ENCODE measurements at regions not wholly inside any gene's neighbourhood (a gene's known extent, or its start where the extent isn't known, plus 50 kb on each side); places are given as distances from the start of the nearest gene placed in this dataset.
"Not testable (repeated sequence)": the region's sequence is repeated elsewhere in the genome, so short reads cannot be mapped to it uniquely, and the experiment has no call there.

DNA sequence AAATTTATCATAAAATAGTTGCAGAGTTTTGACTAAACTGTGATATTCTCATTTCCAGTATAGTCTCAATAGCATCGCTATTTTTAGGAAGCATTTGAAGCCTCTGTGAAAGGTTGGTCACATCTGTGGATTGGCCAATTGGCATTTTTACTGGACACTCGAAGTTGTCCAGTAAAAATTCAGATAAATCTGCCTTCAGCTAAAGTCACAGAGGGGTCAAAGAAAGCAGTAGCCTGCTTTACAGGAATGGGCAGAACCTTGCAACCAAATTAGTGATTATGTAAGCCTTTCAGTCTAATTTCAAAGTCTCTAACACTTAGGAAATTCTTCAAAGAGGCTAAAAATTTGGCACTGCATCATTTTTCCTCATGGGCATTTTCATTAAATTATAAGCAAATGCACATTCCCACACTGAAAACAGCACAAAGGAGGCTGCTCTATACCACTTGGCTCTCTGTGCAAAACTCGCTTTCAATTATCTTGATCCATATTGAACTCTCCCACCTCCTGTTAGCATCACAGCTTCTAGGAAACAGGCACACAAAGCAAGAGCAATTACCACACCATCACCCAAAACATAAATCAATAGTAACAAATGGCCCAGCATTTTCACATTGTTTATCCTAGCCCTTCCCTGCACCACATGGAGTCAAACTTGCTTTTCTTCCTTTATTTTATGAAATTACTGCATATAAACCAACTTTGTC, 318.5 kb upstream of the DUSP10 start:
- no peak for DNase-seq

DNA sequence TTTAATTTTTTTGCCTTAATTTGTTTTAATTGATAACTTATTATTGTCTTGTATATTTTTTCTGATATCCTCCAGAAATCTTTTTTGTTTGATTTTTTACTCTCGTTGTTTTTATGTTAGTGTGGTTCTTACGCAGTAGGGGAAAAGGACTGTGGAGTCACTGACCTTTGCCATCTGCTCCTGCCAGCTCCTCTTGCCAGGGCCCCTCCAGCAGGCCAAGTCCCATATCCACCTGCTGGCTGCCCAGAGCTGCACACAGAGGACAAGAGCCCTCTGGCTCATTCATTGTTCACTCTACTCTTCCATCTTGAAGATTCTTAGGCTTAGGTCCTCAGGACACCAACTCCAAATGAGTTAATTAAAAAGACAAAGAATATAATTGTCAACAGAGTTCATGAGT, 316.4 kb upstream of the DUSP10 start:
- no peak for DNase-seq

DNA sequence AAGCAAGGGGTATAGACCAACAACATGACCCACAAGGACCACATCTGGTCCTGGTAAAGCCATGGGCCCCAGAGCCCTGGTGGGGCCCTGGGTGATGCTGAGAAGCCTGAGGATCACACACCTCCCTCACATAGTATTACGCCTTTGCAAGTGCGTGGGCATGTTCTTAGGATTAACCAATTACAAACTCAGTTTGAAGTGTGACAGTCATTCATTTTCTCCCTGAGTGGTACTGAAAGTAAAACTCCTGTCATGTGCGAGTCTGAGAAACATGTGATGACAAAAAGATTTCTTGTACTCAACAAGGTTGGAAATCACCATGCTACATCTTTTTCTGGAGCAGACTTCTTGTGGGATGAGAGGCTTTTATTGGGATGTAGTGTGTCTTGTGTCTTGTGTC, 315.3 kb upstream of the DUSP10 start:
- no peak for DNase-seq

DNA sequence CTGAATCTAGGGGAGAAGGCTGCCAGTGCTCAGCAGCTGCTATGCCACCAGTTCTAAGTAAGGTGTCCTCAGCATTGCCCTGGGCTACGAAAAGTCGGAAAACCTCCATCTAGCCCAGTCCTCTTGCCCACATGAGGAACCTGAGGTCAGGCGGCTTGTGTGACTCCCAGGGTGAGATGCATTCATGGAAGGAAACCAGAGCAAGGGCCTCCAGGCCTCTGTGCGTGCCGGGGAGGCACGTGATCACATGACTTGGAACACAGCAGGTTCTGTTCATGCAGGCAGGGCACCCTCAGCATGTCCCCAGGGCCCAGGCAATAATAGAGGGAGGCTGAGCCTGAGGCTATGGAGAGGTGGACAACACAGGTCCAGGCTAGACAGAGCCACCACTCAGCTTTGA, 312.5 kb upstream of the DUSP10 start:
- DNase-seq = no peak

DNA sequence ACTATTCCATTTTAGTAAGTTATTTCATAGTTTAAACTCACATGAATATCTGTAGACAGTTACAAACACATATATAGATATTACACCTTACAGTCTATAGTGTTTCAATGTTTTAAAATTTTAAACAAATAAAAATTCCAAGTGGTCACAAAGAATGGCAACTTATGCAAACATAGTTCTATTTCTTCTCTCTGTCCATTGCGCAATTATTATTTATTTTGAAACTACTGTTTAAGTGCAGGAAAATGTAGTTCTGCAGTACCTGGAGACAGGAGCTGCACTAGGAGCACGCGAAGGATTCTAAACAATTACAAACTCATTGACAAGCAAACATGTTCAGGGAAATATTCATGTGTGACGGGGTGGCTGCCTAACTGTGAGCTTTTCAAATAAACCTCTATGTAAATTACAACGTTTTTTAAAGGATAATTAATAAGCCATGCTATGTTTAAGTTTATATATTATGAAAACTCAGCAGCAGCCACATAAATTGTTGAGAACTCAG, 312.0 kb upstream of the DUSP10 start:
- DNase-seq = no peak

DNA sequence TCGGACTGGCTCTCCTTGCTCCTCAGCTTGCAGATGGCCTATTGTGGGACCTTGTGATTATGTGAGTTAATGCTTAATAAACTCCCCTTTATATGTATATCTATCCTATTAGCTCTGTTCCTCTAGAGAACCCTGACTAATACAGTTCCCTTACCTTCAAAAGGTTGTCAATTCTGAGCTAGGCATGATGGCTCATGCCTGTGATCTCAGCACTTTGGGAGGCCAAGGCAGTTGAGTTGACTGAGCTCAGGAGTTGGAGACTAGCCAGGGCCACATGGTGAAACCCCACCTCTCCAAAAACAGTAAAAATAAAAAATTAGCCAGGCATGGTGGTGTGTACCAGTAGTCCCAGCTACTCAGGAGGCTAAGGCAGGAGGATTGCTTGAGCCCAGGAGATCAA, 309.4 kb upstream of the DUSP10 start:
- not testable (repeated sequence) for DNase-seq

DNA sequence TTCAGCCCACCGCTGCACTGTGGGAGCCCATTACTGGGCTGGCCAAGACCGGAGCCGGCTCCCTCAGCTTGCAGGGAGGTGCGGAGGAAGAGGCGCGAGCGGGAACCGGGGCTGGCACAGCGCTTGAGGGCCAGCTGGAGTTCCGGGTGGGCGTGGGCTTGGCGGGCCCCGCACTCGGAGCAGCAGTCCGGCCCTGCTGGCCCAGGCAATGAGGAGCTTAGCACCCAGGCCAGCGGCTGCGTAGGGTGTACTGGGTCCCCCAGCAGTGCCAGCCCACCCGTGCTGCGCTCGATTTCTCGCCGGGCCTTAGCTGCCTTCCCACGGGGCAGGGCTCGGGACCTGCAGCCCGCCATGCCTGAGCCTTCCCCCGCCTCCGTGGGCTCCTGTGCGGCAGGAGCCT, 307.8 kb upstream of the DUSP10 start:
- not testable (repeated sequence) for DNase-seq

DNA sequence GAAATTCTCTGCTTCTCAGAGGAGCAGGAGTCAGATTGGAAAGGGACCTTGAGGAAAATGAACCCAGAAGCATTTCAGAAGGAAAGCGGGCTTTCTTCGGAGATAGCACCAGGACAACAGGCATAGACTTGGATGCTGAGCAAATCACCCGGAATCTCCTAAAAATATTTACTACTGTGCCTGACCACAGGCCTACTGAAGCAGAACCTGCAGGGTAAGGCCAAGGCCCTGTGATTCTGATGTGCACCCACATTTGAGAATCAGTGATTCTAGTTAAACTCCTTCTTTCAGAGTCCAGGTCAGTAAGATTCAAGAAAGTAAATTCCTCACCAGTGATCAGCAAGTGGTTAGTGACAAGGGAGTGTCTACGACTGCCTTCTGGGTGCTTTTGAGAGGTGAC, 307.3 kb upstream of the DUSP10 start:
- DNase-seq = no peak

DNA sequence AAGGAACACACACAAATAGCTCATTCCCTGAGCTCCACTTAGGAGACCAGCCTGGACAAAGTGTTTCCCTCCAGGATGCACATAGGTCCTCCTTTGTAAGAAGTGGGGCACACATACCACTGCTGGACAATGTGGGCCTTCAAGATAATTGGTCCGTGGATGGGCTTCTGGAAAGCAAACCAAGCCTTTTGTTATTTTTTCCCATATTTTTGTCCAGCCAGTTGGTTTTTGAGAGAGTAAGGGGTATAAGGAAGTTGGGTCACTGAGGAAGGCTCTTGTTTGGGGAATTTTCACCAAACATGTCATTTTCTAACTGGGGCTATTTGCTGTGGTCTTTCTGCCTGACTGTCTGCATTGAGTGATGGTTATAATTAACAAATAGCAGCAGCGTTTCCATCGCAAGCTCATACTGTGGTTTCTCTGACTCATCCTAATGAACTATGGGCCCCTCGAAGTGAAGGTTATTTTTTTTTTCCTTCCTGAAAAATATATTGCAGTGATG, 306.3 kb upstream of the DUSP10 start:
- DNase-seq = no peak

DNA sequence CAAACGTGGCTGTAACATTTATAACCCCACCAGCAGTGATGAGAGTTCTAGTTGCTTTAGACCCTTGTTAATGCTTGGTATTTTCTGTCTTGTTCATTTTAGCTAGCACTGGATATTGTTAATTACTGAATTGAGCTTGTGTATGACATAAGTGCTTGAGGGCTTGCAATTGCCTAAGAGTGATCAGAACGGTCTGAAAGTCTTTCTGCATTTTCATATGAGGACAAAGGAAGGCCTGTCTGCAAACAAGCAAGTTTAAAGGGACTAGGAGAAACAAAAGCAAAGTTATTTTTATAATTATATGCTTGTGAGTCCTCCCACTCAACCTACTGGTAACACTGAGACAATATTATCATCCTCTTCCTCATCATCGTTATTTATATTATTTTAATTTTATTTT, 305.5 kb upstream of the DUSP10 start:
- no peak for DNase-seq

DNA sequence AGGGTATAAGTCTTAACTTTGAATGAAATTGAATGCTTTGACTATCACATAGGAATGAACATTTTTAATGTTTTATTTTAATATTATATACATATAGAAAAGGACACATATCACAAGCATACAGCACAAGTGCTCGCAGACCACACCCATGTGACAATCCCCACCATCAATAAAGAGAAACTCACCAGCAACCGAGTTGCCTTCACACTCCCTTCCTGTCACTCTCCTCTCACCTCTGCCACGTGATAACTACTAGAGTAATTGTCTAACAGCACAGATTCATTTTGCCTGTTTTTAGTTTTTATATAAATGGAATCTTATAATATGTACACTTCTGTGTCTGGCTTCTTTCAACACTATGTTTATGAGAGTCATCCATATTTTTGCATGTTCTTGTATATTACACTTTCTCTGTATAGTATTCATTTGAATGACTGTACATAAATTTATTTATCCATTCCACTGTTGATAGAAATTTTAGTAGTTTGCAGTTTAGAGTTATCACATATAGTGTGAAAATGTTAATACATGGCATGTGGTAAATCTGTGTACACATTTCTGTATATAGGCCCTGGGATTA, 304.9 kb upstream of the DUSP10 start:
- DNase-seq = no peak

DNA sequence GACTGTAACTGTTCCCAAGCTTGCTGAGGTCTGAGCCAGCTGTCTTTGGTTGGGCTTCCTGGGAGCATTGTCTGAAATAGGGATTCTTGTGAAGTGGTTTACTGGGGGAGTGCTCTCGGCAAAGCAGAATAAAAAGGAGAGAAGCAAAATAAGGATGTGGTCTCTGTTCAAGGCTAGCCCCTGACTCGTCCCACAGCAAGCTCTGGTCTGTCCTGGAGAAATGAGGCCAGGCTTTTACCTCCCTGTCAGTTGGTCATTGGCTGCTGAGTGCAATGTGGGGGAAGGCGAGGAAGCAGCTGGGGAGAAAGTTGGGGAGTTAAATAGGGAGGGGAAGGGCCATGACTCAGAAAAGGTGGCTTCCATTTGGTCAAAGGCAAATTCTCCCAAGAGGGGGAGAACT, 303.9 kb upstream of the DUSP10 start:
- no peak for DNase-seq

DNA sequence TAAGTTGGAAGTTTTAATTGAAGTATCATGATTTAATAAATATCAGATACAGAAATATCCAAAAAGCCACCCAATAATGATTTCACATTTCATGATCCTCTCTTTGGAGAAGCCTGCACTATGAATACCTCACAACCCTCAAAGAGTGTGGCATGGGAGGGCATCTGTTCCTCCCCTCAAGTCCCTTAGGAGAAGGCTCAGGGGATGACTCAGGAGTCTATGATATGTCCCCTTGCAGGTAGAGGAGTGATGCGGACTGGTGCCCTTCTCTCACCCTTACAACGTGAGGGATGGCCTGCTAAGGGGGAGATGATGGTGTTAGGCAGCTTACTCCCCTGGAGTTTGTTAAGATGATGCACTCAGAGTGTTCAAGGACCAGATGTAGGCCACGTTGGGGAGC, 303.3 kb upstream of the DUSP10 start:
- DNase-seq = no peak

DNA sequence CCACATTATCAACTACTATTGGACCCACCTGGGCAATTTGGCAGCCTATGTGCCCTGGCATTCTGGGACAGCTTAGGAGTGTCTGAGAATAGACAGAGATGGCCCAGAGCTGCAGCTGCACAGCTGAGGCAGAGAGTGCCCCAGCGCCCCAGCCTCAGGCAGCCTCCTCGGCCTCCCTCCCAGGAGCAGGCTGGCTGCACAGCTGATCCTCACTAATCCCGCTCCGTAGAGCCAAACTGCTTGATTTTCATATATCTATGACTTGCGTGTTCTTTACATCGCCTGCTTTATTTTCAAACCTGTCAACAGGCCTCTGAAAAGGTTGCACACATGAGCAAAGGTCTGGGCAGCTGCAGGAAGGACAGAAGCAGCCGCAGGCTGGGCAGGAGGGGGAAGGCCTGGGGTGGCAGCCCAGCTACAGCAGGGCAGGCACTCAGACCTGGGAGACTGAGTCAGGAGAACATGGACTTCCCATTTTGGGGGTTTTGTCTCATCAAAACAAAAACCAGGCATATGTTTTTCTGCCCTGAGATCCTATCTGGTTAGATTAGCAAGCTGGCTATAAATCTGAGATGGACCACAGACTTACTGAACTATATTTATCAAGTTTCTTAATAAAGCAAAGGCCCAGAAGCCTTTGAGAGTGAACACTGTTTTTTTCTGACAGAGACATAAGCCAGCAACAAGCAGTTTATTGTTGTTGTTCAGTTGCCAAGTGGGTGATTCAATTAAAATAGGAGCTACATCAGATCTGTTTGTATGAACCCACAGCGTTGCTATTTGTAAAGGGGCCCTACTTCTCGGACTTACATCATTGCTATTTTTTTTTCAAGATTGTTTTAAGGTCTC, 301.8 kb upstream of the DUSP10 start:
- no peak for DNase-seq

DNA sequence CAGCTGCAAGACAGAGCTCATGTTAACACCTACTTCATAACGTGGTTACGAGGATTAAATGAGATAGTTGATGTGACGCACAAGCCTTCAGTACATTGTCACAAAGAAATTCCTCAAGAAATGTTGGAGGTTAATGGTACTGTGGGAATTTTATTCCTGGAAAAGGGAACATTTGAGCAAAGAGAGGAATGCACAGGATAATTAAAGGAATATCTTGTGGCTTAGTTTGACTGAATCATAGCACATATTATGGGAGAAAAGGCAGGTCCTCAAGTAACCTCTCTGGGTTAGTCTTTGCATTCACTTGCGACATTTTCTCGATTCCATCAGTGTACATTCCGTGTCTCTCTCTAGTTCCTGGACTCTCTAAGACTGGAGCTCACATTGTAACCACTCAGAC, 300.2 kb upstream of the DUSP10 start:
- no peak for DNase-seq

DNA sequence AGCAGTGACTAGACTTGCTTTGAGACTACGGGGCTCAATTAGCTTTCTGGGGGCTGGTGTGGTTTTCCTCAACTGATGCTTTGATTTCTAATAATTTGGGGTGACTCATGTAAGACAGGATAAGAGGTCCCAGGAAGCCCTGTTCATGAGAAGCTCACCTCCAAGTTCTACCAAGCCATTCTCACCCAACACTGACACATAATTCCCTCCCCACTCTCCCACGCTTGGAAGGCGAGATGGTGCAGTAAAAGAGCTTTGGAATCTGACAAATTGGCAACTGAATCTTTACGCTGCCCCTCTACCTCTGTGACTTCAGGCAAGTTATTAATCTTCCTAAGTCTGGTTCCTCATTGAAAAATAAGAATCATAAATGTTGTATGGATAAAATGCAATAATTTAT, 299.1 kb upstream of the DUSP10 start:
- no peak for DNase-seq

DNA sequence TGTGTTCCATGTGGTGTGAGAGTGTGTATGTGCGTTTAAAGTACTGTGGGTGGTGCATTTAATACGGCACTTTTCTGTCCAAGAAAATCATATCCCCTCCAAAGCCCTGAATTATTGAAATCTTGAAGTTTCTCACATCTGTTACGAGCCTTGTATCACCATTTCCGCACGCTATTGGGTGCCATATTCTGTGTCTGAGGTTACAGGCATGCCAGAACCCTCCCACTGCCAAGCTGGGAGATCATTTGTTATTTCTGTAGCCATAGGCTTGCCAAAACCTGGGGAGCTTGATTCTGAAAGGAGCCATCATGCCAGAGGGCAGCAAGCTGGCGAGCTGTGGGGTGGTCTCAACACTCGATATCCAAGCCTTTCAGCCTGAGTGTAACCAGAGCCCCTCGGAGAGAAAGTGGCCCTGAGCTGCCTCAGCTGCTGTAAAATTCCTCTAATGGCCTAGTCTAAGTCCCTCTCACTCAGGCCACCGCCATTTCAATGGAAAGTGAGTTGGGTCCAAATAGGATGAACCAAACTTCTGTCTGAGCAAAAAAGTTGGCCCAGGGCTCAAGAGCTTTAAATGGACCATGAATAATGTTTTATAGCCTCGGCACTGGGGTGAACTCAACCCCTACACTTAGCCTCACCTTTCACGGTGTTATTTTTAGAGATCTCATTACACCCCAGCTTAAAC, 298.4 kb upstream of the DUSP10 start:
- no peak for DNase-seq

DNA sequence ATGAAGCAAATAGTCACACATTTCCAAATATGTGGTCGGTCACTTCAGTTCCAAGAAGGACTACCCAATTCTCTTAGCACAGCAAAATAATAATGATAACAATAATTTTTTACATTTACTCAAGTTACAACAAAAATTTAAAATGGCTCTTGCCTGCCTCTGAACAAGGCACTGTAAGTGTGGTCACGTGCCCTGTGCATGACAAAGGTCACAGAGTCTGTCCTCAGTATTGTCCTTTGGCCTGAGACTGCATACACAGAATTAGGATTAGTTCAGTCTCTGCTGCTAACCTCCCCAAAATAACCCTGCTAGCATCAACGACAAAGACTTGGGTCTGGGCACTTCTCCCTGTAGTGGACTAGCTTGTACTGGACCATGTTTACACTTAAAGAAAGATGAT, 297.1 kb upstream of the DUSP10 start:
- no peak for DNase-seq

DNA sequence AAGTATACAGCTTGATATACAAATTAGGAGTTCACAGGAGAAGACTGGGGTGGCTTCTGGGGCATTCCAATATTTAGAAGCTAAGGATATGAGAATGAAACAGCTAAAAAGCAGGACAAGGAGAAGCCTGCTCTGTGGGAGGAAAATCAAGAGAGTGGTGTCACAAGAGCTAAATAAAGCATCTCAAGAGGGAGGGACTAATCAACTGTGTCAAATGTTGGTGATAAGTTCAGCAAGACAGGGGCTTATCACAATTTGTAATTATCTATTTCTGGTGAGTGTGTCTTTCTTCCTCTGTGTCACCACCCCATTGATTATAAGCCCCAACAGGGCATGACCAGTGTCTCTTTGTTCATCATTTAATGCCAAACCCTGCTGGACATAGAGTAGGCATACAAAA, 295.8 kb upstream of the DUSP10 start:
- no peak for DNase-seq

DNA sequence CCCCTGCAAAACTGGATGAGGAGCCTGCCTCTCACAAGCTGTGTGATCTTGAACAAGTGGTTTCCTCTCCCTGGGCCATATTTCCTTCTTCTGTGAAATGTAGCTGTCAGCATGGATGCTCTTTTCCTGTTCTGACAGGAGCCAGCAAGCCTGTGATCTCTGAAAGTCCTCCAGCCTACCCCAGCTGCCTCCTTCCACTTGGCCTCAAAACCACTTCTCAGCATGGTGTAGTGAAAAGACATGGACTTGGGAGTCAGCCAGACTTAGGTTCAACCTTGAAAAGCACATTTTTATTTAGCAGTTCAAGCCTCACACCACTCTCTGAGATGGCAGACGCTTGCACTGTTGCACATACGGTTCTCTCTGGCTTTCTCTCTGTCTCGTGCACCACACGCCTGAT, 292.9 kb upstream of the DUSP10 start:
- no peak for DNase-seq

DNA sequence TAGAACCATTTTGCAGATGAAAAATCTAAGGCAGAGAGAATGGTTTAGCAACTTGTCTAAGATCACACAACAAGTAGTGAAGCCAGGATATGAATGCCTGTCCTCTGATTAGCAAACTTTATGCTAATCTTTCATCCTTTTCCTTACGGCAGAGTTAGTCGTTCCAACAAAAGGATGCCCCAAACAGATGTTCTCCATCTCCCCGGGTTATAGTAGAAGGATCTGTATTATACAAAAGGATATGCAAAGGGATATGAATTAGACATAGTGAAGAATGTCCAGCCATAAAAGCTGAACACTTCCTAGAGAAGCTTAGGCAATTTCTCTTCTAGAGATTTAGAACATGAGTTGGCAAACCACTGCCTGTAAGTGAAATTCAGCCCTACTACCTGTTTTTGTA, 291.6 kb upstream of the DUSP10 start:
- DNase-seq = no peak

DNA sequence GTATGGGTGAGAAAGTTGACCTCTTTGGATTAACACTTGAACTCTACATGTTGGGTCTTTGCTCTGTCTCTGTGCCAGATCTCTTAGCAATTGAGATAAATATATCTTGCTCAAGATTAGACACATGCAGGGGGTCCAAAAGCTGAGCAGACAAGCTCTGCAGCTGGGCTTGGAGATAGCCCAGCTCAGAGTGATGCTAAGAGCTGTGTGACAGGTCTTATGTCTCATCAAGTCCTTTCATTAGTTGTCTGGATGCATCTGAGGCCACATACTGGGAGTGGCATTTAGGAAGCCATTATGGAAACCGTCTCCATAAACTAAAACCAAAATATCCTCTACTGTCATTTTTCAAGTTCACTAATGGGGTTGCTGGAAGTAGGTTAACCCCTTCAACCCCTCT, 289.4 kb upstream of the DUSP10 start:
- no peak for DNase-seq

DNA sequence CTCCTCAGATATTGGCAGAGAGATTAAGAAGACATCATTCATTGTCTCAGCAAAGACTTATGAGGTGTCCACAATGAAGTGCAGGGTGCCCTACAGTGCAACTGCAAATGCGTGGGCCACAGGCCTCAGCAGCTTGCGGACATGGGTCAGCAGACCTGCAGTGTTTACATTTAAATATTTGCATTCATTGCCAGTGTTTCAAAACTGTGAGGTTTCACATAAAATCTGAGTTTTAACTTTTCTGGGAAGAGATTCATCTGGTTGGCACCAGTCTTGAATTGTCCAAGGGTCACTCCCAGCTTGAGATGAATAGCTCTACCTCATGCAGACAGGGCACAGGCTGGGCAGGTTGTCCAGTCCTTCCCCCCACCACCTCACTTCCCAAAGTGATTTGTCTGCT, 286.8 kb upstream of the DUSP10 start:
- no peak for DNase-seq

All from activated CD8-positive, alpha-beta memory T cell treated with anti-CD3 and anti-CD28 coated beads, Interleukin-2, amount 50 U/mL, for 4 hours (primary cell).